Thoracic aorta (tissue), 2 donors: ENCODE measurements at regions not wholly inside any gene's neighbourhood (a gene's known extent, or its start where the extent isn't known, plus 50 kb on each side); places are given as distances from the start of the nearest gene placed in this dataset.

Experiments
- ATAC-seq: fragments of 150-250 bp; one replicate; pipeline ENCODE4 v1.8.0; 2017; ENCODE audit warnings: low read depth; ENCODE audit not compliant: insufficient number of reproducible peaks, low FRiP score
- DNase-seq: peaks from one replicate; pipeline ENCODE4 v3.0.0-alpha.2; 2020; ENCODE audit warnings: low spot score
- H3K27ac ChIP-seq, 2 donors: fragments of 200-600 bp; sonication (generic); 1 replicate in 1 of 2; 2 replicates in 1 of 2; pipeline ENCODE4 v1.5.1; 2016; ENCODE audit warnings: mild to moderate bottlenecking in 2 of 2, moderate library complexity in 2 of 2
- H3K27me3 ChIP-seq: fragments of 200-600 bp; sonication (generic); replicated peaks from 2 replicates; pipeline ENCODE4 v1.6.0; 2016; ENCODE audit warnings: mild to moderate bottlenecking; ENCODE audit not compliant: insufficient read depth
- H3K36me3 ChIP-seq: fragments of 200-600 bp; sonication (generic); one replicate; pipeline ENCODE4 v1.5.1; 2016
- H3K4me1 ChIP-seq, 2 donors: fragments of 200-600 bp; sonication (generic); 1 replicate in 1 of 2; 2 replicates in 1 of 2; pipeline versions ENCODE4 v1.5.1 to v1.6.0; 2016; ENCODE audit warnings: low read depth in 2 of 2, mild to moderate bottlenecking in 1 of 2; ENCODE audit not compliant: control insufficient read depth in 1 of 2
- H3K4me3 ChIP-seq: fragments of 200-600 bp; sonication (generic); 2 replicates; pipeline ENCODE4 v1.5.1; 2016; ENCODE audit warnings: mild to moderate bottlenecking
- H3K9me3 ChIP-seq: fragments of 200-600 bp; sonication (generic); 2 replicates; pipeline ENCODE4 v1.5.1; 2016
- TF ChIP-seq, protein P1 (sequence below): fragments of 200-600 bp; sonication (generic); IDR thresholded peaks from one replicate; pipeline ENCODE4 v1.5.1; 2019; ENCODE audit warnings: antibody characterized with exemption

- TF ChIP-seq, protein P1, sequence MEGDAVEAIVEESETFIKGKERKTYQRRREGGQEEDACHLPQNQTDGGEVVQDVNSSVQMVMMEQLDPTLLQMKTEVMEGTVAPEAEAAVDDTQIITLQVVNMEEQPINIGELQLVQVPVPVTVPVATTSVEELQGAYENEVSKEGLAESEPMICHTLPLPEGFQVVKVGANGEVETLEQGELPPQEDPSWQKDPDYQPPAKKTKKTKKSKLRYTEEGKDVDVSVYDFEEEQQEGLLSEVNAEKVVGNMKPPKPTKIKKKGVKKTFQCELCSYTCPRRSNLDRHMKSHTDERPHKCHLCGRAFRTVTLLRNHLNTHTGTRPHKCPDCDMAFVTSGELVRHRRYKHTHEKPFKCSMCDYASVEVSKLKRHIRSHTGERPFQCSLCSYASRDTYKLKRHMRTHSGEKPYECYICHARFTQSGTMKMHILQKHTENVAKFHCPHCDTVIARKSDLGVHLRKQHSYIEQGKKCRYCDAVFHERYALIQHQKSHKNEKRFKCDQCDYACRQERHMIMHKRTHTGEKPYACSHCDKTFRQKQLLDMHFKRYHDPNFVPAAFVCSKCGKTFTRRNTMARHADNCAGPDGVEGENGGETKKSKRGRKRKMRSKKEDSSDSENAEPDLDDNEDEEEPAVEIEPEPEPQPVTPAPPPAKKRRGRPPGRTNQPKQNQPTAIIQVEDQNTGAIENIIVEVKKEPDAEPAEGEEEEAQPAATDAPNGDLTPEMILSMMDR = no peak
- no peak overlapping the region for H3K27ac ChIP-seq
- DNase-seq (no peak), ATAC-seq (no peak)
- H3K4me3 ChIP-seq = no peak overlapping the region
- no peaks in the 10 kb centered on the region for H3K27me3 ChIP-seq
- no peaks in the 10 kb centered on the region for H3K4me1 ChIP-seq
- H3K36me3 ChIP-seq = no peaks in the 10 kb centered on the region
- H3K9me3 ChIP-seq = no peaks in the 10 kb centered on the region
These were observed 808.8 kb downstream of the GALC start for GRCh38 chr14:87184180-87184579.

- ATAC-seq (no peak), DNase-seq (no peak)
- Histone ChIP-seq H3K27ac (no peak overlapping the region), H3K27me3 (no peaks in the 10 kb centered on the region), H3K4me1 (no peaks in the 10 kb centered on the region), H3K4me3 (no peak overlapping the region), H3K36me3 (no peaks in the 10 kb centered on the region), H3K9me3 (no peaks in the 10 kb centered on the region)
- TF ChIP-seq, protein P1 = no peak
These were observed 811.7 kb downstream of the GALC start for GRCh38 chr14:87181288-87181687.

- Histone ChIP-seq H3K36me3 (no peaks in the 10 kb centered on the region), H3K4me1 (no peaks in the 10 kb centered on the region), H3K4me3 (no peak overlapping the region), H3K27ac (no peak overlapping the region), H3K9me3 (no peaks in the 10 kb centered on the region), H3K27me3 (no peaks in the 10 kb centered on the region)
- DNase-seq (no peak), ATAC-seq (no peak)
- TF ChIP-seq, protein P1 = no peak
These were observed 813.0 kb downstream of the GALC start for GRCh38 chr14:87179936-87180335.

DNA sequence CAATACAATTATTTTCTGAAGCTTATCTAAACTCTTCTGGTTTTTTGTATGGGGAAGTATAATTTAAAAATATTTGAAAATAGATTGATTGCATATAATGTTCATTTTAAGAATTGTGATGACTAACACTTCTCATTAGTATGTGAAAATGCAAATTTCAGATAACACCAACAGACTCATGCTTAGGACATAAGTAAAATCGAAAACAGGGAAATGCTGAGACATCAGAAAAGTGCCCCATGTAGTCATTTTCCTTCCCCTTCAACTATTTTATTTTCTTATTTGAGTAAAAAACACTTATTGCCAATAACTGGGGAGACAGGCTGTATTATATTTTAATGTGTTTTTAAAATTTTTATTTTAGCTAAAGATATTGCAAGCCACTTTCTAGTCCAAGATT is 814.7 kb downstream of the GALC start:
- Histone ChIP-seq H3K4me3 (no peak overlapping the region), H3K9me3 (no peaks in the 10 kb centered on the region), H3K36me3 (no peaks in the 10 kb centered on the region), H3K27ac (no peak overlapping the region), H3K27me3 (no peaks in the 10 kb centered on the region), H3K4me1 (no peaks in the 10 kb centered on the region)
- TF ChIP-seq, protein P1 = no peak
- no peak for DNase-seq
- no peak for ATAC-seq

DNA sequence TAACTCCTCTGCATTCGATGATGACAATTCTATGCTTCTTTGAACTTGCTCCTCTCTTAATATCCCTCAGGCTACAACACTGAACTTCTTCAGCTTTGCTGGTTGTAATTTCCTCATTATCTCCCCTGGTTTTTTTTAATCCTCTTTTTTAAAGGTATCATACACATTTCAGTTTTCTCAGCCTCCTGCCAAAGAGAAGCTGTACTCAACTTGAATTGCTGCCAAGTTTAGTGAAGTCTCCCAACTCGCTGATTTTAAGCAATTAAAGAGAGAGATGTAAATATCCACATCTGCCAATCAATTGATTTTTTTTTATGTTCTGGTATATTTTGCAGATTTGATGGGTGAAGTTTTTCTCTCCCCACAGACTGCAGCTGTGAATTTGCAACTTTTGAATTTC is 817.8 kb downstream of the GALC start:
- Histone ChIP-seq H3K4me3 (no peak overlapping the region), H3K9me3 (no peaks in the 10 kb centered on the region), H3K27ac (no peak overlapping the region), H3K27me3 (no peaks in the 10 kb centered on the region), H3K36me3 (no peaks in the 10 kb centered on the region), H3K4me1 (no peaks in the 10 kb centered on the region)
- ATAC-seq (no peak), DNase-seq (no peak)
- TF ChIP-seq, protein P1 = no peak
